B cell (primary cell): ENCODE measurements at regions not wholly inside any gene's neighbourhood (a gene's known extent, or its start where the extent isn't known, plus 50 kb on each side); places are given as distances from the start of the nearest gene placed in this dataset.

Experiments
- ATAC-seq: fragments of 200-7000 bp; cut with Tn5 transposase; one replicate; pipeline ENCODE4 v1.10.0; 2021; ENCODE audit warnings: low read depth, mild to moderate bottlenecking, moderate number of reproducible peaks, moderate library complexity
- CTCF ChIA-PET: fragments of 350-600 bp; sonication (Branson Sonifier 250); formaldehyde crosslinking; loops from one replicate; lab custom pipeline; 2021; ENCODE audit warnings: antibody characterized with exemption, inconsistent platforms; lab: Charles Lee
- POLR2A ChIA-PET: fragments of 350-600 bp; sonication (Branson Sonifier 250); formaldehyde crosslinking; loops from one replicate; lab custom pipeline; 2021; ENCODE audit warnings: antibody characterized with exemption; lab: Charles Lee
- DNase-seq: peaks from one replicate; pipeline ENCODE4 v3.0.0; 2013
- H2AFZ ChIP-seq: 2 replicates; pipeline ENCODE4 v1.6.1; 2012; ENCODE audit warnings: mild to moderate bottlenecking, low read depth, low read length; ENCODE audit not compliant: insufficient read depth, poor library complexity, severe bottlenecking
- H3K27ac ChIP-seq, 2 donors: 1 replicate in 1 of 2; 2 replicates in 1 of 2; pipeline ENCODE4 v1.5.1; 2012 to 2013; ENCODE audit warnings: low read length in 2 of 2, mild to moderate bottlenecking in 2 of 2, moderate library complexity in 1 of 2
- H3K27me3 ChIP-seq, 4 experiments: fragments of 200-600 bp in 1 of 4; sonication (generic) in 1 of 4; replicated peaks in 1 of 4; 1 replicate in 2 of 4; 2 replicates in 2 of 4; pipeline versions ENCODE4 v1.6.1 to v1.7.0; 2013 to 2016; ENCODE audit warnings: low read length in 3 of 4, mild to moderate bottlenecking in 2 of 4, mixed read lengths in 1 of 4, moderate library complexity in 1 of 4; ENCODE audit not compliant: insufficient read depth in 4 of 4, control insufficient read depth in 3 of 4; ENCODE audit errors: control extremely low read depth in 1 of 4
- H3K36me3 ChIP-seq, 2 experiments: replicated peaks in 1 of 2; 1 replicate in 1 of 2; 2 replicates in 1 of 2; pipeline versions ENCODE4 v1.6.1 to v1.7.1; 2013; ENCODE audit warnings: low read length in 1 of 2; ENCODE audit not compliant: insufficient read depth in 2 of 2, control insufficient read depth in 1 of 2; ENCODE audit errors: control extremely low read depth in 1 of 2, extremely low read depth in 1 of 2
- H3K4me1 ChIP-seq, 2 donors: fragments of 200-600 bp in 1 of 2; sonication (generic) in 1 of 2; 1 replicate in 1 of 2; 2 replicates in 1 of 2; pipeline versions ENCODE4 v1.5.1 to v1.6.1; 2013 to 2017; ENCODE audit warnings: low read length in 2 of 2; ENCODE audit not compliant: control insufficient read depth in 2 of 2, insufficient read depth in 2 of 2
- H3K4me2 ChIP-seq: replicated peaks from 2 replicates; pipeline ENCODE3; 2012; ENCODE audit warnings: mild to moderate bottlenecking, low read depth, low read length; ENCODE audit not compliant: poor library complexity, severe bottlenecking
- H3K4me3 ChIP-seq, 5 experiments: fragments of 200-600 bp in 1 of 5; sonication (generic) in 1 of 5; 1 replicate in 3 of 5; 2 replicates in 2 of 5; pipeline versions ENCODE4 v1.5.1 to v1.7.0; 2011 to 2016; ENCODE audit warnings: low read length in 4 of 5, mild to moderate bottlenecking in 4 of 5, low read depth in 2 of 5, control low read depth in 1 of 5, moderate library complexity in 1 of 5; ENCODE audit not compliant: insufficient read depth in 1 of 5; ENCODE audit errors: control extremely low read depth in 1 of 5, extremely low read depth in 1 of 5
- H3K79me2 ChIP-seq: fragments of 200-600 bp; sonication (generic); one replicate; pipeline ENCODE4 v1.6.0; 2016; ENCODE audit warnings: low read length; ENCODE audit not compliant: control insufficient read depth, insufficient read depth
- H3K9ac ChIP-seq: fragments of 200-600 bp; sonication (generic); 2 replicates; pipeline ENCODE4 v1.6.1; 2017; ENCODE audit warnings: mild to moderate bottlenecking, low read length, moderate library complexity
- H3K9me3 ChIP-seq, 3 donors: one replicate each; pipeline versions ENCODE4 v1.6.1 to v1.7.1; 2013; ENCODE audit warnings: low read length in 2 of 3; ENCODE audit not compliant: control insufficient read depth in 2 of 3, insufficient read depth in 1 of 3; ENCODE audit errors: control extremely low read depth in 1 of 3
- H4K20me1 ChIP-seq: 2 replicates; pipeline ENCODE4 v1.6.0; 2012; ENCODE audit warnings: mild to moderate bottlenecking, low read length; ENCODE audit not compliant: insufficient read depth, control insufficient read depth, poor library complexity, severe bottlenecking
- H3K27ac Mint-ChIP-seq: one replicate; pipeline ENCODE4 v1.8.0; 2021; ENCODE audit warnings: mixed read lengths
- H3K27me3 Mint-ChIP-seq: one replicate; pipeline ENCODE4 v1.8.0; 2021; ENCODE audit warnings: mixed read lengths
- H3K4me1 Mint-ChIP-seq: one replicate; pipeline ENCODE4 v1.8.0; 2021; ENCODE audit warnings: mixed read lengths
- H3K4me3 Mint-ChIP-seq: one replicate; pipeline ENCODE4 v1.8.0; 2021; ENCODE audit warnings: mixed read lengths
- H3K9me3 Mint-ChIP-seq: one replicate; pipeline ENCODE4 v1.8.0; 2022; ENCODE audit warnings: mixed read lengths; ENCODE audit not compliant: insufficient read depth
- CTCF ChIP-seq: fragments of 200-600 bp; IDR thresholded peaks from one replicate; pipeline ENCODE4 v1.8.0; 2022; ENCODE audit warnings: antibody characterized with exemption, mild to moderate bottlenecking
- EZH2 ChIP-seq: IDR thresholded peaks from 2 replicates; pipeline ENCODE4 v1.6.1; 2012; ENCODE audit warnings: borderline replicate concordance, low read depth, mild to moderate bottlenecking, moderate library complexity, low read length; ENCODE audit not compliant: insufficient read depth, poor library complexity, severe bottlenecking
- WGBS: methylation state at CpG from one replicate; pipeline ENCODE4 v1.1.5; 2013; ENCODE audit warnings: missing lambda C conversion rate; ENCODE audit not compliant: insufficient coverage; 5-methylcytosine and 5-hydroxymethylcytosine counted together
- intact Hi-C: fragments of 100-400 bp; cut with micrococcal nuclease; formaldehyde crosslinking; loops from one replicate; pipeline ENCODE4 v1.10.0; 2022

DNA sequence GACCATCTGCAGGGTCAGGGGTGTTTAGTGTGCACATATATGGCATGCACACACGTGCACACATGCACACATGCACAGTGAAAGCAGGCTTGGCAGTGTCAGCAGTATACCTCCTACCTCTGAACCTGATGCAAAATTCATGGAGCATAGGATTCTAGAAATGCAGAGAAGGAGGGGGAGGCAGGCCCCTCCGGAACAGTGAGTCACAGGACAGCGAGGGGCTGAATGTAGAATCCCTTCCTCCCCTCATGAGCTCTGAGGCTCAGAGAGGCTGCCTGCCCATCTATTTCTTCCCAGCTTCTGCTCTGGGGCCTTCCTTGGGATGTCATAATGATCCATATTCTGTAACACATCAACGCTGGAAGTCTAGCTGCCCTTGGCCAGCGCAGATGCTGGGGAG is 66.7 kb upstream of the NECTIN1 start:
- Histone ChIP-seq H3K4me3 (no peak overlapping the region), H4K20me1 (no peaks in the 10 kb centered on the region), H3K27me3 (peaks cover 0 to 7% (median 0%) of the 10 kb centered on the region in 4 experiments), H3K79me2 (no peaks in the 10 kb centered on the region), H3K36me3 (no peaks in the 10 kb centered on the region), H3K9ac (no peak overlapping the region), H3K4me1 (no peaks in the 10 kb centered on the region), H2AFZ (no peak overlapping the region), H3K9me3 (no peaks in the 10 kb centered on the region), H3K4me2 (no peak overlapping the region), H3K27ac (no peak overlapping the region)
- no peak for ATAC-seq
- DNase-seq, result no peak
- POLR2A ChIA-PET, result no interaction called here
- WGBS, result 78% methylated on average over 2 of the region's 5 CpGs
- H3K4me3 Mint-ChIP-seq, result no peak overlapping the region
- H3K27ac Mint-ChIP-seq, result no peak overlapping the region
- H3K9me3 Mint-ChIP-seq, result no peaks in the 10 kb centered on the region
- H3K27me3 Mint-ChIP-seq, result peaks cover 18% of the 10 kb centered on the region
- intact Hi-C loops, result no loop called here
- TF ChIP-seq CTCF (no peak), EZH2 (no peak)
- H3K4me1 Mint-ChIP-seq, result no peaks in the 10 kb centered on the region
- CTCF ChIA-PET, result no interaction called here

DNA sequence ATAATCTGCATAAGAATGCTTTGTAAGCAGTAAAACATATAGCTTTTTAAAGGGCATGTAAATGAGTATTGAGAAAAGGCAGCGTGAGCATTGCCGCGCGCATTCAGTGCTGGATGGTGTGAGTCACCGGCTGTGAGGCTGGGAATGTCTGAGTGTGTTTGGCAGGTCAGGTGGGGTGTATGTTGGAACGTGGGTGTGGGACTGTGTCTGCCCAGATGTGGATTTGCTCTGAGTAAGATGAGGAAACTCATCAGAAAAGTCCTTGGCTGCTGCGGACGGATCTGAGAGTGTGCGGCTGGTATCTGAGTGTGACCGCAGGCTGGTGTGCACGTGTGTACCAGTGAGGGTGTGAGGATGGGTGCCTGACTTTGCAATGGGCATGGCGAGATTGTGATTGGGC is 66.2 kb upstream of the NECTIN1 start:
- Histone ChIP-seq H3K27ac (no peak overlapping the region), H3K79me2 (no peaks in the 10 kb centered on the region), H3K9ac (no peak overlapping the region), H3K4me2 (no peak overlapping the region), H4K20me1 (no peaks in the 10 kb centered on the region), H3K4me1 (no peaks in the 10 kb centered on the region), H2AFZ (no peak overlapping the region), H3K9me3 (no peaks in the 10 kb centered on the region), H3K36me3 (no peaks in the 10 kb centered on the region), H3K4me3 (no peak overlapping the region), H3K27me3 (peaks cover 0 to 7% (median 0%) of the 10 kb centered on the region in 4 experiments)
- TF ChIP-seq EZH2, result no peak
- TF ChIP-seq CTCF, result no peak
- H3K9me3 Mint-ChIP-seq, result no peaks in the 10 kb centered on the region
- no peak overlapping the region for H3K4me3 Mint-ChIP-seq
- H3K27ac Mint-ChIP-seq, result no peak overlapping the region
- H3K4me1 Mint-ChIP-seq, result no peaks in the 10 kb centered on the region
- WGBS, result 86% methylated on average over 12 of the region's 12 CpGs
- DNase-seq, result no peak
- CTCF ChIA-PET, result no interaction called here
- POLR2A ChIA-PET, result no interaction called here
- peaks cover 18% of the 10 kb centered on the region for H3K27me3 Mint-ChIP-seq
- intact Hi-C loops, result no loop called here
- no peak for ATAC-seq
